ENCODE measurements at regions not wholly inside any gene's neighbourhood (a gene's known extent, or its start where the extent isn't known, plus 50 kb on each side); places are given as distances from the start of the nearest gene placed in this dataset.

GRCh38 chr5:91224969-91225368 lies 158.1 kb downstream of the ARRDC3 start:
- Histone ChIP-seq H3K36me3 (no peaks in the 10 kb centered on the region), H3K27ac (no peak overlapping the region), H3K4me1 (peaks cover 0 to 10% (median 0%) of the 10 kb centered on the region in 4 donors), H3K9me3 (peaks cover 0 to 4% (median 0%) of the 10 kb centered on the region in 4 donors), H3K27me3 (no peaks in the 10 kb centered on the region), H3K4me3 (no peak overlapping the region)
- TF ChIP-seq POLR2AphosphoS5 (IDR thresholded peaks at IDR 0.05) (no peak), CTCF (IDR thresholded peaks at IDR 0.05) (no peak), POLR2A (IDR thresholded peaks at IDR 0.05) (no peak), EP300 (IDR thresholded peaks at IDR 0.05) (no peak)
- DNase-seq: no peak
- WGBS, 2 donors: 57 to 71% methylated on average over 2 of the region's 2 CpGs
- intact Hi-C loops (cut with DNase I): no loop called here

- Histone ChIP-seq H3K4me1 (peaks cover 0 to 10% (median 0%) of the 10 kb centered on the region in 4 donors), H3K4me3 (no peak overlapping the region), H3K9me3 (peaks cover 0 to 2% (median 0%) of the 10 kb centered on the region in 4 donors), H3K27ac (no peak overlapping the region), H3K36me3 (no peaks in the 10 kb centered on the region), H3K27me3 (no peaks in the 10 kb centered on the region)
- TF ChIP-seq POLR2A (IDR thresholded peaks at IDR 0.05) (no peak), EP300 (IDR thresholded peaks at IDR 0.05) (no peak)
- intact Hi-C loops (cut with DNase I): no loop called here
- 97 to 98% methylated on average over 1 of the region's 1 CpG for WGBS, 2 donors
- DNase-seq: no peak
Observed at GRCh38 chr5:91224456-91224855, 158.7 kb downstream of the ARRDC3 start.

GRCh38 chr5:91223886-91224285 lies 159.2 kb downstream of the ARRDC3 start:
- WGBS, 2 donors: 90 to 96% methylated on average over 1 of the region's 1 CpG
- Histone ChIP-seq H3K27ac (no peak overlapping the region), H3K4me3 (no peak overlapping the region), H3K36me3 (no peaks in the 10 kb centered on the region), H3K4me1 (peaks cover 0 to 10% (median 0%) of the 10 kb centered on the region in 4 donors), H3K27me3 (no peaks in the 10 kb centered on the region), H3K9me3 (no peaks in the 10 kb centered on the region)
- TF ChIP-seq CTCF (IDR thresholded peaks at IDR 0.05) (no peak), POLR2AphosphoS5 (IDR thresholded peaks at IDR 0.05) (no peak), POLR2A (IDR thresholded peaks at IDR 0.05) (no peak), EP300 (IDR thresholded peaks at IDR 0.05) (no peak)
- intact Hi-C loops (cut with DNase I): no loop called here
- DNase-seq: no peak

GRCh38 chr5:91222482-91222881 lies 160.6 kb downstream of the ARRDC3 start:
- intact Hi-C loops (cut with DNase I): no loop called here
- H3K4me1 ChIP-seq: peaks cover 0 to 10% (median 0%) of the 10 kb centered on the region in 4 donors
- H3K9me3 ChIP-seq: no peaks in the 10 kb centered on the region
- H3K27ac ChIP-seq: no peak overlapping the region
- DNase-seq: no peak
- no peaks in the 10 kb centered on the region for H3K36me3 ChIP-seq
- WGBS, 2 donors: 89 to 95% methylated on average over 5 of the region's 5 CpGs
- TF ChIP-seq POLR2A (IDR thresholded peaks at IDR 0.05): no peak
- TF ChIP-seq POLR2AphosphoS5 (IDR thresholded peaks at IDR 0.05): no peak
- no peak for TF ChIP-seq CTCF (IDR thresholded peaks at IDR 0.05)
- TF ChIP-seq EP300 (IDR thresholded peaks at IDR 0.05): no peak
- no peak overlapping the region for H3K4me3 ChIP-seq
- H3K27me3 ChIP-seq: no peaks in the 10 kb centered on the region

- TF ChIP-seq EP300 (IDR thresholded peaks at IDR 0.05) (no peak), POLR2A (IDR thresholded peaks at IDR 0.05) (no peak)
- Histone ChIP-seq H3K4me3 (no peak overlapping the region), H3K4me1 (peaks cover 0 to 10% (median 0%) of the 10 kb centered on the region in 4 donors), H3K27me3 (no peaks in the 10 kb centered on the region), H3K27ac (no peak overlapping the region), H3K36me3 (no peaks in the 10 kb centered on the region), H3K9me3 (no peaks in the 10 kb centered on the region)
- no peak for DNase-seq
- WGBS, 2 donors: 92 to 96% methylated on average over 1 of the region's 1 CpG
- intact Hi-C loops (cut with DNase I): no loop called here
Observed at GRCh38 chr5:91221917-91222316, 161.2 kb downstream of the ARRDC3 start.

GRCh38 chr5:91219803-91220371 lies 163.2 kb downstream of the ARRDC3 start:
- Histone ChIP-seq H3K4me3 (no peak overlapping the region), H3K4me1 (peaks cover 0 to under 1% (median 0%) of the 10 kb centered on the region in 4 donors), H3K27me3 (no peaks in the 10 kb centered on the region), H3K9me3 (no peaks in the 10 kb centered on the region), H3K36me3 (no peaks in the 10 kb centered on the region), H3K27ac (no peak overlapping the region)
- TF ChIP-seq POLR2AphosphoS5 (IDR thresholded peaks at IDR 0.05) (no peak), CTCF (IDR thresholded peaks at IDR 0.05) (no peak), POLR2A (IDR thresholded peaks at IDR 0.05) (no peak), EP300 (IDR thresholded peaks at IDR 0.05) (no peak)
- WGBS, 2 donors: 83 to 92% methylated on average over 3 of the region's 3 CpGs
- intact Hi-C loops (cut with DNase I): no loop called here
- DNase-seq: no peak
